SK-N-SH (cell line): ENCODE measurements at regions not wholly inside any gene's neighbourhood (a gene's known extent, or its start where the extent isn't known, plus 50 kb on each side); places are given as distances from the start of the nearest gene placed in this dataset.

Experiments used
- CTCF ChIA-PET: fragments of 300-600, 350-600 bp; formaldehyde crosslinking; extraction: SDS; loops from one replicate; lab custom pipeline; 2021; lab: Yijun Ruan, JAX
- POLR2A ChIA-PET: fragments of 350-600 bp; sonication (Branson Sonifier 250); formaldehyde crosslinking; extraction: SDS; loops from one replicate; lab custom pipeline; 2020; ENCODE audit warnings: antibody characterized with exemption, inconsistent platforms; lab: Yijun Ruan, JAX
- DNase-seq: peaks from one replicate; pipeline ENCODE4 v3.0.0; 2012
- H2AFZ ChIP-seq: fragments of 200-600 bp; sonication (generic); 2 replicates; pipeline ENCODE4 v1.8.1; 2016; ENCODE audit warnings: antibody characterized with exemption, mild to moderate bottlenecking, low read depth
- H3F3A ChIP-seq: fragments of 200-600 bp; sonication (generic); replicated peaks from 2 replicates; pipeline ENCODE3; 2016; ENCODE audit warnings: antibody characterized with exemption, mild to moderate bottlenecking; ENCODE audit not compliant: insufficient read depth
- H3K27ac ChIP-seq, 2 experiments: fragments of 200-500 bp in 1 of 2; fragments of 200-600 bp in 1 of 2; sonication (Bioruptor generic) in 1 of 2; sonication (generic), shearing (Covaris generic) in 1 of 2; 2 replicates each; pipeline versions ENCODE4 v1.5.1 to v1.6.1; 2014 to 2016; ENCODE audit warnings: low read depth in 2 of 2, inconsistent platforms in 1 of 2, low read length in 1 of 2, mild to moderate bottlenecking in 1 of 2, mixed read lengths in 1 of 2
- H3K27me3 ChIP-seq: fragments of 200-600 bp; sonication (generic), shearing (Covaris generic); 2 replicates; pipeline ENCODE4 v1.6.1; 2016; ENCODE audit warnings: mixed run types; ENCODE audit not compliant: insufficient read depth
- H3K36me3 ChIP-seq, 2 experiments: fragments of 200-500 bp in 1 of 2; fragments of 200-600 bp in 1 of 2; sonication (Bioruptor generic) in 1 of 2; sonication (generic) in 1 of 2; replicated peaks in 1 of 2; 2 replicates each; pipeline versions ENCODE3 to v1.5.1; 2014 to 2016; ENCODE audit warnings: low read length in 1 of 2, mild to moderate bottlenecking in 1 of 2; ENCODE audit not compliant: insufficient read depth in 2 of 2, control insufficient read depth in 1 of 2
- H3K4me1 ChIP-seq, 2 experiments: fragments of 200-500 bp in 1 of 2; fragments of 200-600 bp in 1 of 2; sonication (Bioruptor generic) in 1 of 2; sonication (generic), shearing (Covaris generic) in 1 of 2; 2 replicates each; pipeline versions ENCODE4 v1.5.1 to v1.6.1; 2014 to 2016; ENCODE audit warnings: low read depth in 1 of 2, low read length in 1 of 2, mixed run types in 1 of 2; ENCODE audit not compliant: insufficient read depth in 2 of 2, control insufficient read depth in 1 of 2
- H3K4me2 ChIP-seq: fragments of 200-600 bp; sonication (generic), shearing (Covaris generic); 2 replicates; pipeline ENCODE4 v1.6.1; 2017; ENCODE audit warnings: mixed run types
- H3K4me3 ChIP-seq, 2 experiments: fragments of 200-500 bp in 1 of 2; fragments of 200-600 bp in 1 of 2; sonication (Bioruptor generic) in 1 of 2; sonication (generic), shearing (Covaris generic) in 1 of 2; 2 replicates each; pipeline versions ENCODE4 v1.5.1 to v1.8.1; 2014 to 2016; ENCODE audit warnings: low read depth in 2 of 2, inconsistent platforms in 1 of 2, low read length in 1 of 2, mild to moderate bottlenecking in 1 of 2, mixed read lengths in 1 of 2, moderate library complexity in 1 of 2
- H3K79me2 ChIP-seq: fragments of 200-600 bp; sonication (generic); 2 replicates; pipeline ENCODE4 v1.8.1; 2017; ENCODE audit warnings: mild to moderate bottlenecking; ENCODE audit not compliant: insufficient read depth
- H3K9ac ChIP-seq: fragments of 200-600 bp; sonication (generic); 2 replicates; pipeline ENCODE4 v1.6.1; 2017; ENCODE audit warnings: mixed run types
- H3K9me2 ChIP-seq: fragments of 200-600 bp; sonication (generic); 2 replicates; pipeline ENCODE4 v1.6.1; 2017; ENCODE audit warnings: mixed run types
- H3K9me3 ChIP-seq: fragments of 200-600 bp; sonication (generic); 2 replicates; pipeline ENCODE4 v1.6.1; 2017; ENCODE audit warnings: mixed run types, mild to moderate bottlenecking, moderate library complexity
- H4K20me1 ChIP-seq: fragments of 200-600 bp; sonication (generic); 2 replicates; pipeline ENCODE4 v1.6.1; 2017; ENCODE audit warnings: mild to moderate bottlenecking, mixed run types; ENCODE audit not compliant: insufficient read depth
- IRF3 ChIP-seq: fragments of 150-350 bp; IDR thresholded peaks from 2 replicates; pipeline ENCODE4 v1.6.1; 2016; ENCODE audit warnings: mild to moderate bottlenecking, low read depth, low read length
- MAX ChIP-seq: IDR thresholded peaks from 2 replicates; pipeline ENCODE4 v1.4.0; 2012; ENCODE audit warnings: low read depth
- NFIC ChIP-seq: IDR thresholded peaks from 2 replicates; pipeline ENCODE4 v1.4.0; 2012; ENCODE audit warnings: borderline replicate concordance
- NRF1 ChIP-seq: IDR thresholded peaks from 2 replicates; pipeline ENCODE4 v1.6.1; 2012; ENCODE audit warnings: low read depth, mild to moderate bottlenecking, low read length
- PBX3 ChIP-seq: IDR thresholded peaks from 2 replicates; pipeline ENCODE4; 2012
- REST ChIP-seq: IDR thresholded peaks from 2 replicates; pipeline ENCODE4 v1.6.1; 2012; ENCODE audit warnings: mild to moderate bottlenecking, low read depth, low read length, moderate library complexity
- WGBS: methylation state at CpG from one replicate; pipeline ENCODE4 v1.1.6; 2017; ENCODE audit warnings: low lambda C conversion rate; 5-methylcytosine and 5-hydroxymethylcytosine counted together

GRCh38 chr22:34798605-34799004 is 267.4 kb upstream of the ISX start:
- no peaks in the 10 kb centered on the region for H3K27me3 ChIP-seq
- WGBS, result 0% methylated on average over 3 of the region's 3 CpGs
- no peaks in the 10 kb centered on the region for H4K20me1 ChIP-seq
- POLR2A ChIA-PET, result no interaction called here
- no peaks in the 10 kb centered on the region for H3K4me1 ChIP-seq
- no peaks in the 10 kb centered on the region for H3K9me3 ChIP-seq
- no peaks in the 10 kb centered on the region for H3K36me3 ChIP-seq
- no peak overlapping the region for H3K4me3 ChIP-seq
- no peaks in the 10 kb centered on the region for H3K79me2 ChIP-seq
- CTCF ChIA-PET, result interaction anchor here (0.6 kb wide), 1 partner anchor 108 kb away, joined by 3 read pairs; no protein-coding TSS in a partner anchor
- H2AFZ ChIP-seq, result no peak overlapping the region
- no peak for DNase-seq
- no peaks in the 10 kb centered on the region for H3F3A ChIP-seq
- no peak overlapping the region for H3K4me2 ChIP-seq
- H3K27ac ChIP-seq, result no peak overlapping the region
- no peak overlapping the region for H3K9ac ChIP-seq
- no peaks in the 10 kb centered on the region for H3K9me2 ChIP-seq
- TF ChIP-seq MAX, result no peak
- TF ChIP-seq NRF1, result no peak
- no peak for TF ChIP-seq PBX3
- no peak for TF ChIP-seq IRF3

- H3K27ac ChIP-seq, result no peak overlapping the region
- WGBS, result under 1% methylated on average over 10 of the region's 10 CpGs
- TF ChIP-seq PBX3 (no peak), REST (no peak), NFIC (no peak)
These were observed 265.5 kb upstream of the ISX start for GRCh38 chr22:34800260-34800980.

More at GRCh38 chr22:34800260-34800980, 265.5 kb upstream of the ISX start:
- ChIA-PET POLR2A (no interaction called here), CTCF (interaction anchor here (0.7 kb wide), 1 partner anchor 46 kb away, joined by 3 read pairs; no protein-coding TSS in a partner anchor)
- no peaks in the 10 kb centered on the region for H3K36me3 ChIP-seq
- H3K27me3 ChIP-seq, result no peaks in the 10 kb centered on the region
- H3K9me2 ChIP-seq, result no peaks in the 10 kb centered on the region
- H3K4me2 ChIP-seq, result no peak overlapping the region
- H3K4me1 ChIP-seq, result no peaks in the 10 kb centered on the region
- no peaks in the 10 kb centered on the region for H3K9me3 ChIP-seq
- no peak overlapping the region for H3K9ac ChIP-seq
- DNase-seq, result no peak
- no peak overlapping the region for H3K4me3 ChIP-seq
- no peaks in the 10 kb centered on the region for H3K79me2 ChIP-seq
- H2AFZ ChIP-seq, result no peak overlapping the region
- no peaks in the 10 kb centered on the region for H3F3A ChIP-seq
- no peaks in the 10 kb centered on the region for H4K20me1 ChIP-seq
